A673 (cell line): ENCODE measurements at regions not wholly inside any gene's neighbourhood (a gene's known extent, or its start where the extent isn't known, plus 50 kb on each side); places are given as distances from the start of the nearest gene placed in this dataset.

Source experiments
- CTCF ChIP-seq: fragments of 300-800, 200-600 bp; sonication (generic); conservative IDR thresholded peaks from 2 replicates; pipeline ENCODE4 v1.5.1; 2017; ENCODE audit warnings: low read depth, mild to moderate bottlenecking, antibody characterized with exemption, low read length, moderate library complexity, mixed read lengths
- EZH2 ChIP-seq: fragments of 200-600 bp; sonication (generic); IDR thresholded peaks from 2 replicates; pipeline ENCODE4 v1.6.1; 2017; ENCODE audit warnings: borderline replicate concordance, low read depth, mild to moderate bottlenecking, mixed read lengths, antibody characterized with exemption, low read length; ENCODE audit not compliant: poor library complexity, severe bottlenecking

GRCh38 chr12:115088995-115089841 lies 405.2 kb upstream of the TBX3 start:
- TF ChIP-seq CTCF (no peak), EZH2 (no peak)
